HCT116 (cell line): ENCODE measurements at regions not wholly inside any gene's neighbourhood (a gene's known extent, or its start where the extent isn't known, plus 50 kb on each side); places are given as distances from the start of the nearest gene placed in this dataset.

Experiments
- CEBPB ChIP-seq: IDR thresholded peaks from 2 replicates; pipeline ENCODE4 v1.6.1; 2012; ENCODE audit warnings: low read depth
- POLR2A ChIP-seq: IDR thresholded peaks from 2 replicates; pipeline ENCODE4 v1.7.0; 2011; ENCODE audit warnings: borderline replicate concordance; ENCODE audit not compliant: insufficient read depth, insufficient read length; ENCODE audit errors: extremely low read depth
- YY1 ChIP-seq: IDR thresholded peaks from 2 replicates; pipeline ENCODE4 v1.6.1; 2011; ENCODE audit warnings: low read length, low read depth, moderate library complexity, mild to moderate bottlenecking; ENCODE audit not compliant: insufficient replicate concordance; ENCODE audit errors: extremely low read depth
- TF ChIP-seq, protein P1 (sequence below), 3 experiments: fragments of 200-600 bp in 1 of 3; sonication (generic) in 1 of 3; IDR thresholded peaks in 2 of 3; conservative IDR thresholded peaks in 1 of 3; 2 replicates each; pipeline ENCODE4 v1.5.1; 2012 to 2017; ENCODE audit warnings: low read depth in 2 of 3, low read length in 2 of 3, antibody characterized with exemption in 1 of 3, borderline replicate concordance in 1 of 3, control low read depth in 1 of 3, mild to moderate bottlenecking in 1 of 3, mixed read lengths in 1 of 3, mixed run types in 1 of 3, moderate library complexity in 1 of 3; ENCODE audit not compliant: insufficient read depth in 1 of 3

DNA sequence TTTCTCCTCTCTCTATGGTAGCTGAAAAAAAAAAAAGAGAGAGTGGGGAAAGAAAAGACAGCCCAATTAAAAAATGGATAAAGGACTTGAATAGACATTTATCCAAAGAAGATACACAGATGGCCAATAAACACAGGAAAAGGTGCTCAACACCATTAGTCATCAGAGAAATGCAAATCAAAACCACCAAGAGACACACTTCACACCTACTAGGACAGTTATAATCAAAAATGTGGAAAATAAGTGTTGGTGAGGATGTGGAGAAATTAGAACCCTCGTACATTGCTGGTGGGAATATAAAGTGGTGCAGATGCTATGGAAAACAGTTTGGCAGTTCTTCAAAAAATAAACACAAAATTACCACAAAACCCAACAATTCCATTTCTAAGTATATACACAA, 172.4 kb upstream of the GRIN2B start:
- TF ChIP-seq, protein P1, sequence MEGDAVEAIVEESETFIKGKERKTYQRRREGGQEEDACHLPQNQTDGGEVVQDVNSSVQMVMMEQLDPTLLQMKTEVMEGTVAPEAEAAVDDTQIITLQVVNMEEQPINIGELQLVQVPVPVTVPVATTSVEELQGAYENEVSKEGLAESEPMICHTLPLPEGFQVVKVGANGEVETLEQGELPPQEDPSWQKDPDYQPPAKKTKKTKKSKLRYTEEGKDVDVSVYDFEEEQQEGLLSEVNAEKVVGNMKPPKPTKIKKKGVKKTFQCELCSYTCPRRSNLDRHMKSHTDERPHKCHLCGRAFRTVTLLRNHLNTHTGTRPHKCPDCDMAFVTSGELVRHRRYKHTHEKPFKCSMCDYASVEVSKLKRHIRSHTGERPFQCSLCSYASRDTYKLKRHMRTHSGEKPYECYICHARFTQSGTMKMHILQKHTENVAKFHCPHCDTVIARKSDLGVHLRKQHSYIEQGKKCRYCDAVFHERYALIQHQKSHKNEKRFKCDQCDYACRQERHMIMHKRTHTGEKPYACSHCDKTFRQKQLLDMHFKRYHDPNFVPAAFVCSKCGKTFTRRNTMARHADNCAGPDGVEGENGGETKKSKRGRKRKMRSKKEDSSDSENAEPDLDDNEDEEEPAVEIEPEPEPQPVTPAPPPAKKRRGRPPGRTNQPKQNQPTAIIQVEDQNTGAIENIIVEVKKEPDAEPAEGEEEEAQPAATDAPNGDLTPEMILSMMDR (IDR thresholded peaks at IDR 0.05 in 2 of 3, conservative IDR thresholded peaks at IDR 0.05 in 1 of 3; ENCODE audit: borderline replicate concordance in 1 of 3, insufficient read depth in 1 of 3, low read depth in 2 of 3, low read length in 2 of 3) = no peak
- TF ChIP-seq POLR2A (no peak), YY1 (no peak), CEBPB (no peak)
